Neutrophil (primary cell): ENCODE measurements at regions not wholly inside any gene's neighbourhood (a gene's known extent, or its start where the extent isn't known, plus 50 kb on each side); places are given as distances from the start of the nearest gene placed in this dataset.

Experiments
- H3K27ac ChIP-seq: fragments of 200-600 bp; sonication (generic); 2 replicates; pipeline ENCODE4 v1.5.1; 2016; ENCODE audit warnings: mild to moderate bottlenecking, moderate library complexity
- H3K27me3 ChIP-seq: fragments of 200-600 bp; sonication (generic); 2 replicates; pipeline ENCODE4 v1.6.0; 2016; ENCODE audit warnings: mild to moderate bottlenecking
- H3K36me3 ChIP-seq: fragments of 200-600 bp; sonication (generic); 2 replicates; pipeline ENCODE4 v1.5.1; 2017
- H3K4me1 ChIP-seq, 2 experiments: fragments of 200-600 bp in 1 of 2; sonication (generic) in 1 of 2; 1 replicate in 1 of 2; 2 replicates in 1 of 2; pipeline versions ENCODE4 v1.5.1 to v1.6.1; 2013 to 2016; ENCODE audit warnings: low read depth in 1 of 2, low read length in 1 of 2, mild to moderate bottlenecking in 1 of 2, moderate library complexity in 1 of 2; ENCODE audit not compliant: control insufficient read depth in 1 of 2, insufficient read depth in 1 of 2
- H3K4me3 ChIP-seq, 2 experiments: fragments of 200-600 bp in 1 of 2; sonication (generic) in 1 of 2; 1 replicate in 1 of 2; 2 replicates in 1 of 2; pipeline ENCODE4 v1.5.1; 2013 to 2016; ENCODE audit warnings: low read depth in 1 of 2, low read length in 1 of 2, mild to moderate bottlenecking in 1 of 2, moderate library complexity in 1 of 2
- H3K9me3 ChIP-seq: fragments of 200-600 bp; sonication (generic); 2 replicates; pipeline ENCODE4 v1.5.1; 2016
- TF ChIP-seq, protein P1 (sequence below): fragments of 200-600 bp; sonication (generic); IDR thresholded peaks from 2 replicates; pipeline ENCODE4 v1.5.1; 2016; ENCODE audit warnings: antibody characterized with exemption

- Histone ChIP-seq H3K4me1 (peaks cover 36 to 37% of the 10 kb centered on the region in 2 experiments), H3K4me3 (no peak overlapping the region), H3K27ac (no peak overlapping the region), H3K36me3 (no peaks in the 10 kb centered on the region), H3K9me3 (no peaks in the 10 kb centered on the region), H3K27me3 (no peaks in the 10 kb centered on the region)
- TF ChIP-seq, protein P1, sequence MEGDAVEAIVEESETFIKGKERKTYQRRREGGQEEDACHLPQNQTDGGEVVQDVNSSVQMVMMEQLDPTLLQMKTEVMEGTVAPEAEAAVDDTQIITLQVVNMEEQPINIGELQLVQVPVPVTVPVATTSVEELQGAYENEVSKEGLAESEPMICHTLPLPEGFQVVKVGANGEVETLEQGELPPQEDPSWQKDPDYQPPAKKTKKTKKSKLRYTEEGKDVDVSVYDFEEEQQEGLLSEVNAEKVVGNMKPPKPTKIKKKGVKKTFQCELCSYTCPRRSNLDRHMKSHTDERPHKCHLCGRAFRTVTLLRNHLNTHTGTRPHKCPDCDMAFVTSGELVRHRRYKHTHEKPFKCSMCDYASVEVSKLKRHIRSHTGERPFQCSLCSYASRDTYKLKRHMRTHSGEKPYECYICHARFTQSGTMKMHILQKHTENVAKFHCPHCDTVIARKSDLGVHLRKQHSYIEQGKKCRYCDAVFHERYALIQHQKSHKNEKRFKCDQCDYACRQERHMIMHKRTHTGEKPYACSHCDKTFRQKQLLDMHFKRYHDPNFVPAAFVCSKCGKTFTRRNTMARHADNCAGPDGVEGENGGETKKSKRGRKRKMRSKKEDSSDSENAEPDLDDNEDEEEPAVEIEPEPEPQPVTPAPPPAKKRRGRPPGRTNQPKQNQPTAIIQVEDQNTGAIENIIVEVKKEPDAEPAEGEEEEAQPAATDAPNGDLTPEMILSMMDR: no peak
Measured at GRCh38 chr9:79140751-79141150, 431.0 kb upstream of the TLE4 start.

GRCh38 chr9:79143211-79143610, 428.6 kb upstream of the TLE4 start:
- peaks cover 33% of the 10 kb centered on the region in 2 experiments for H3K4me1 ChIP-seq

DNA sequence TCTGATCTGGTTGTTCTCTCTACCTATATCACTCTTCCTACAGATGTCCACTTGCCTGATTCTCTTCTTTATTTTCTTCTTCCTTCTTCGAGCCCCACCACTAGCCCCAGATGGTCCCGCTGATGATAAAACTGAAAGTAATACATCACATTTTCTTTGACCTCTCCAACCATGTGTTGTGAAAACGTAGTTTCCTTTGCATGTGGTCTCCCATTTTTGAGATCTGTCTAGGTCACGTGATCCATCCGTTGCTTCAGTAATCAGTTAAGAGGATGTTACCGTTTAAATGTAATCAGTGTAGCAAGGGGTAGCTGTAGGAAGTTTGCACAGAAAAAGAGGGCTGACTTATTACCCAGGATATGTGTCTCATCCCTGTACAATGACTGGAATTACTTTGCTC, 426.3 kb upstream of the TLE4 start:
- Histone ChIP-seq H3K4me1 (peaks cover 29 to 32% of the 10 kb centered on the region in 2 experiments), H3K4me3 (peak overlapping the region in 1 of 2 experiments; percentile 20), H3K27ac (peak overlapping the region; percentile 42), H3K36me3 (no peaks in the 10 kb centered on the region), H3K9me3 (no peaks in the 10 kb centered on the region), H3K27me3 (no peaks in the 10 kb centered on the region)
- TF ChIP-seq, protein P1: no peak

More at GRCh38 chr9:79143211-79143610, 428.6 kb upstream of the TLE4 start:
- no peak overlapping the region for H3K4me3 ChIP-seq
- no peaks in the 10 kb centered on the region for H3K9me3 ChIP-seq
- TF ChIP-seq, protein P1: no peak
- no peaks in the 10 kb centered on the region for H3K36me3 ChIP-seq
- no peak overlapping the region for H3K27ac ChIP-seq
- no peaks in the 10 kb centered on the region for H3K27me3 ChIP-seq

DNA sequence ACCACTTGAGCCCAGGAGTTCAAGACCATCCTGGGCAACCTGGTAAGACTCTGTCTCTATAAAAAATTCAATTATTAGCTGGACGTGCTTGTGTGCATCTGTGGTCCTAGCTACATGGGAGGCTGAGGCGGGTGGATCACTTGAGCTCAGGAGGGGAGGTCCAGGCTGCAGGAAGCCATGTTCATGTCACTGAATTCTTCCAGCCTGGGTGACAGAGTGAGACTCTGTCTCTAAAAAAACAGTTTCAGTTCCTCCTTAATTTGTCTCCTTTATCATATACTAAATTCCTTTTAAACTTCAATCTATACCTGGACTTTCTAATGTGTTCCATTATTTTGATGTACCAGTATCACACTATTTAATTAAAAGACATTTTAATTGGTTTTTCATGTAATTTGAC, 422.2 kb upstream of the TLE4 start:
- TF ChIP-seq, protein P1: no peak
- Histone ChIP-seq H3K27me3 (no peaks in the 10 kb centered on the region), H3K27ac (no peak overlapping the region), H3K36me3 (no peaks in the 10 kb centered on the region), H3K9me3 (no peaks in the 10 kb centered on the region), H3K4me3 (no peak overlapping the region), H3K4me1 (peaks cover 13 to 17% of the 10 kb centered on the region in 2 experiments)

DNA sequence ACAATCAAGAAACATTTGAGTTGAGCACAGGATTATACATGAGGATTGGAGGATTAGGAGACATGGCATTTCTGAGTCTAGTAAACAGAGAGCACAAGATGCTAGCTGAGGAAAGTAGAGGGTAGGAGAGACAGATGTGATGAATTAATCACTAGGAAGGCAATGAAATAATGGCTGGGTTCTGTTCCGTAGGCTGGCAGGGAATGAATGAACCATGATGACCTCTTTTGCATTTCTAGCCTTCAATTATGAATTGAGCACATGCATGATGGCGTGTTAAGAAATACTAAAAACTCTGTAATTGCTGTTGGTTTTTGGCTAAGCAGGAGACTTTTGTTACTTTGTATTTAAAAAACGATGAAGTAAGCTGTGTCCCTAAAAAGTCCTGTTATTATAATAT, 420.0 kb upstream of the TLE4 start:
- H3K36me3 ChIP-seq: no peaks in the 10 kb centered on the region
- TF ChIP-seq, protein P1: no peak
- no peak overlapping the region for H3K27ac ChIP-seq
- no peak overlapping the region for H3K4me3 ChIP-seq
- H3K4me1 ChIP-seq: no peaks in the 10 kb centered on the region
- no peaks in the 10 kb centered on the region for H3K27me3 ChIP-seq
- no peaks in the 10 kb centered on the region for H3K9me3 ChIP-seq

DNA sequence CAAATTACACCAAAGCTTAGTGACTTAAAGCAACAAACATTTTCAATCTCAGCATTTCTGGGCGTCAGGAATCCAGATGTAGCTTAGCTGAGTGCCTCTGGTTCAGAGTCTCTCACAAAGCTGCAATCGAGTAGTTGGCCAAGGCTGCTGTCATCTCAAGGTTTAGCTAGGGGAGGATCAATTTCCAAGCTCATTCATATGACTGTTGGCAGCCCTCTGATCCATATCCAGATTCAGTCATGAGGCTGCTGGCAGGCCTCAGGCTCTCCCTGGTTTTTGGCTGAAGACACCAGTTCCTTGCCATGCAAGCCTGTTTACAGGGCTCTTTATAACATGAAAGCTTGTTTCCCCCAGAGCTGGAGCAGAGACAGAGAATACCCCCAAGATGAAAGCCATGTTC, 419.5 kb upstream of the TLE4 start:
- Histone ChIP-seq H3K9me3 (no peaks in the 10 kb centered on the region), H3K4me3 (no peak overlapping the region), H3K36me3 (no peaks in the 10 kb centered on the region), H3K27ac (no peak overlapping the region), H3K4me1 (no peaks in the 10 kb centered on the region), H3K27me3 (no peaks in the 10 kb centered on the region)
- TF ChIP-seq, protein P1: no peak
